ENCODE measurements at regions not wholly inside any gene's neighbourhood (a gene's known extent, or its start where the extent isn't known, plus 50 kb on each side); places are given as distances from the start of the nearest gene placed in this dataset.

DNA sequence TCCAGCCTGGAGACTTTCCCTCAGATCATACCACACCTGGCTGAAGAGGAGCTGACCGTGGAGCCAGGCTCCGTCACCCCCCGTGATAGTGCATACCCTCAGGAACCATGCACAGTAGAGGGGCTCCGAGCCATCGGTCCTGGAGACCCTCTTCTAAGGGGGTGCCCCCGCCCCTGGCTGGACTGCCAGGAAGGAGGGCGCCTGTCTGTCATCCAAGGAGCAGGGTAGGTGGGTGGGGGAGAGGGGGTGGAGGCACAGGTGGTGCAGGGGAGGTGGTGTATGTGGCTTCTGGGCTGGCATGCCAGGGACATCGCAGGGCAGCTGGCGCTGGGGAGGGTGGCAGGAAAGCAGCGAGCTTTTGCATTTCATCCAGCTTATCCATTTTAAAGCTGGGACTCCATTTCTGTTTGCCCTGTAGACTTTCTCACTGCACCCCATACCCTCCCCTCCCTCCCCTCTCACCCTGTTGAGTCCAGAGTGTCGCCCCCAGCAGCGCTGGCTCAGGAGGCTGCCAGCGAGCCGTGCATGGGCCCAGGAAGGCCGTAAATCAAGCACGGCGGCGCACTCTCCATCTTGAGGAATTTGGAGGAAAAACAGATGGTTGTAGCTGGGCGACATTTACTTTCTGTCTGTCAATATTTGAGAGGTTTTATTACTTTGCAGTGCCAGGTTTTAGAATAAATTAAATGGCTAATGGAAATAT lies 56.2 kb upstream of the HS6ST1 start:
- TF ChIP-seq, protein P1, sequence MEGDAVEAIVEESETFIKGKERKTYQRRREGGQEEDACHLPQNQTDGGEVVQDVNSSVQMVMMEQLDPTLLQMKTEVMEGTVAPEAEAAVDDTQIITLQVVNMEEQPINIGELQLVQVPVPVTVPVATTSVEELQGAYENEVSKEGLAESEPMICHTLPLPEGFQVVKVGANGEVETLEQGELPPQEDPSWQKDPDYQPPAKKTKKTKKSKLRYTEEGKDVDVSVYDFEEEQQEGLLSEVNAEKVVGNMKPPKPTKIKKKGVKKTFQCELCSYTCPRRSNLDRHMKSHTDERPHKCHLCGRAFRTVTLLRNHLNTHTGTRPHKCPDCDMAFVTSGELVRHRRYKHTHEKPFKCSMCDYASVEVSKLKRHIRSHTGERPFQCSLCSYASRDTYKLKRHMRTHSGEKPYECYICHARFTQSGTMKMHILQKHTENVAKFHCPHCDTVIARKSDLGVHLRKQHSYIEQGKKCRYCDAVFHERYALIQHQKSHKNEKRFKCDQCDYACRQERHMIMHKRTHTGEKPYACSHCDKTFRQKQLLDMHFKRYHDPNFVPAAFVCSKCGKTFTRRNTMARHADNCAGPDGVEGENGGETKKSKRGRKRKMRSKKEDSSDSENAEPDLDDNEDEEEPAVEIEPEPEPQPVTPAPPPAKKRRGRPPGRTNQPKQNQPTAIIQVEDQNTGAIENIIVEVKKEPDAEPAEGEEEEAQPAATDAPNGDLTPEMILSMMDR (IDR thresholded peaks at IDR 0.05; ENCODE audit: low read depth, low read length, poor library complexity, severe bottlenecking): no peak
- TF ChIP-seq EZH2phosphoT487 (IDR thresholded peaks at IDR 0.05; ENCODE audit: borderline replicate concordance, low read length): no peak

Data from DOHH2 (cell line).